K562 (cell line): ENCODE measurements at regions not wholly inside any gene's neighbourhood (a gene's known extent, or its start where the extent isn't known, plus 50 kb on each side); places are given as distances from the start of the nearest gene placed in this dataset.
A peak's percentile ranks its signal among the peaks of the same experiment; 100 is the strongest.

ENCODE experiments used
- ATAC-seq: fragments of 200-7000 bp; cut with Tn5 transposase; 3 replicates; pipeline ENCODE4 v1.9.1; 2020; ENCODE audit warnings: moderate library complexity
- BruUV-seq: library from RNA; stranded (reverse); fragments of 400-500 nt; replicated peaks from 2 replicates; lab custom pipeline; 2021; lab: Mats Ljungman, UMichigan
- CTCF ChIA-PET: fragments of 300-600 bp; formaldehyde crosslinking; extraction: SDS; loops from one replicate; lab custom pipeline; 2021; ENCODE audit warnings: low intra/inter-chr PET ratio; lab: Yijun Ruan, JAX
- POLR2A ChIA-PET: fragments of 300-600, 350-650 bp; sonication (Branson Sonifier 250); formaldehyde crosslinking; extraction: SDS; loops from one replicate; lab custom pipeline; 2021; ENCODE audit warnings: antibody characterized with exemption, inconsistent platforms; lab: Yijun Ruan, JAX
- DNase-seq, 4 experiments: peaks; one replicate each; pipeline versions ENCODE4 v3.0.0 to v3.0.0-alpha.2; 2011 to 2018; ENCODE audit warnings: low spot score in 3 of 4, mixed read lengths in 3 of 4; ENCODE audit errors: extremely low read depth in 1 of 4
- FAIRE-seq: peaks from 2 replicates; lab custom pipeline; 2011; peaks lifted over from hg19 to GRCh38; lab: Jason Lieb, UNC
- H2AFZ ChIP-seq: 2 replicates; pipeline ENCODE4 v1.6.0; 2011; ENCODE audit warnings: low read depth, low read length, control low read depth, inconsistent platforms
- H3K27ac ChIP-seq: fragments of 200-600 bp; 3 replicates; pipeline ENCODE4 v1.8.0; 2011; ENCODE audit warnings: low read depth, mild to moderate bottlenecking, control low read depth, inconsistent platforms, low read length, moderate library complexity, mixed read lengths; ENCODE audit errors: extremely low read depth
- H3K27me3 ChIP-seq, 2 experiments: fragments of 300-600 bp in 1 of 2; 2 replicates in 1 of 2; 3 replicates in 1 of 2; pipeline versions ENCODE4 v1.6.0 to v1.8.0; 2011; ENCODE audit warnings: inconsistent platforms in 2 of 2, low read length in 2 of 2, mild to moderate bottlenecking in 1 of 2, mixed read lengths in 1 of 2, moderate library complexity in 1 of 2; ENCODE audit not compliant: control insufficient read depth in 2 of 2, insufficient read depth in 2 of 2
- H3K36me3 ChIP-seq: fragments of 300-600 bp; 3 replicates; pipeline ENCODE4 v1.8.0; 2011; ENCODE audit warnings: mild to moderate bottlenecking, low read length, inconsistent platforms; ENCODE audit not compliant: control insufficient read depth, insufficient read depth
- H3K4me1 ChIP-seq, 2 experiments: fragments of 200-600 bp in 1 of 2; replicated peaks in 1 of 2; 2 replicates in 1 of 2; 3 replicates in 1 of 2; pipeline versions ENCODE4 v1.5.1 to v1.8.0; 2011; ENCODE audit warnings: inconsistent platforms in 2 of 2, low read length in 2 of 2, mild to moderate bottlenecking in 1 of 2, mixed read lengths in 1 of 2, moderate library complexity in 1 of 2; ENCODE audit not compliant: control insufficient read depth in 2 of 2, insufficient read depth in 2 of 2
- H3K4me2 ChIP-seq: 2 replicates; pipeline ENCODE4 v1.6.1; 2011; ENCODE audit warnings: low read length, control low read depth, inconsistent platforms, mixed read lengths; ENCODE audit not compliant: insufficient read depth
- H3K4me3 ChIP-seq: fragments of 200-600 bp; sonication (generic), shearing (Covaris generic); 2 replicates; pipeline ENCODE4 v1.5.1; 2016; ENCODE audit warnings: control low read depth, inconsistent platforms
- H3K79me2 ChIP-seq: fragments of 200-600 bp; 3 replicates; pipeline ENCODE4 v1.8.0; 2011; ENCODE audit warnings: low read length, inconsistent platforms; ENCODE audit not compliant: control insufficient read depth, insufficient read depth
- H3K9ac ChIP-seq, 2 experiments: 2 replicates each; pipeline versions ENCODE4 v1.6.0 to v1.6.1; 2011; ENCODE audit warnings: low read depth in 2 of 2, low read length in 2 of 2, control low read depth in 1 of 2, inconsistent platforms in 1 of 2, mild to moderate bottlenecking in 1 of 2, mixed read lengths in 1 of 2; ENCODE audit not compliant: insufficient read depth in 1 of 2
- H3K9me1 ChIP-seq: one replicate; pipeline ENCODE4 v1.6.0; 2011; ENCODE audit warnings: inconsistent platforms, mild to moderate bottlenecking, low read length, moderate library complexity; ENCODE audit not compliant: control insufficient read depth, insufficient read depth
- H3K9me3 ChIP-seq: replicated peaks from 2 replicates; pipeline ENCODE4 v1.5.1; 2011; ENCODE audit warnings: low read depth, low read length, inconsistent platforms; ENCODE audit not compliant: control insufficient read depth, insufficient read depth
- H4K20me1 ChIP-seq: replicated peaks from 2 replicates; pipeline ENCODE4 v1.6.1; 2011; ENCODE audit warnings: low read length, inconsistent platforms, mixed read lengths; ENCODE audit not compliant: control insufficient read depth, insufficient read depth
- MAFK ChIP-seq: IDR thresholded peaks from 2 replicates; pipeline ENCODE4 v1.6.1; 2011; ENCODE audit warnings: low read length, improper control_type of control experiment
- POU5F1 ChIP-seq: fragments of 150-350 bp; IDR thresholded peaks from 2 replicates; pipeline ENCODE4 v1.6.1; 2014; ENCODE audit warnings: borderline replicate concordance, low read length, low read depth, mild to moderate bottlenecking; ENCODE audit not compliant: partially characterized antibody
- SAFB ChIP-seq: fragments of 200-400 bp; formaldehyde crosslinking; IDR thresholded peaks from 2 replicates; pipeline ENCODE4 v1.6.1; 2017; ENCODE audit warnings: low read depth, low read length, borderline replicate concordance
- ZNF324 ChIP-seq: fragments of 250-450 bp; sonication (Bioruptor Pico); IDR thresholded peaks from 2 replicates; pipeline ENCODE4 v1.4.0; 2020; ENCODE audit warnings: mild to moderate bottlenecking
- WGBS: fragments of 100-300 bp; shearing (Covaris generic); methylation state at CpG from one replicate; pipeline ENCODE4 v1.1.6; 2016; ENCODE audit warnings: low coverage, mixed read lengths; ENCODE audit not compliant: insufficient coverage; ENCODE audit errors: missing lambda C conversion rate; 5-methylcytosine and 5-hydroxymethylcytosine counted together
- in situ Hi-C: fragments of 300-500 bp; cut with MboI; formaldehyde crosslinking; loops from 4 replicates; pipeline ENCODE4 v1.15.0; 2018; ENCODE audit warnings: inconsistent platforms, mixed read lengths
- intact Hi-C: fragments of 100-400 bp; cut with micrococcal nuclease; formaldehyde crosslinking; loops from 2 replicates; pipeline ENCODE4 v1.14.2; 2022
- TF ChIP-seq, protein P1 (sequence below), 3 experiments: IDR thresholded peaks in 2 of 3; conservative IDR thresholded peaks in 1 of 3; 2 replicates each; pipeline ENCODE4 v1.5.1; 2011 to 2012; ENCODE audit warnings: low read length in 3 of 3, mild to moderate bottlenecking in 3 of 3, control low read depth in 2 of 3, improper control_type of control experiment in 1 of 3, inconsistent platforms in 1 of 3, low read depth in 1 of 3, mixed read lengths in 1 of 3, moderate library complexity in 1 of 3; ENCODE audit not compliant: insufficient read depth in 2 of 3

DNA sequence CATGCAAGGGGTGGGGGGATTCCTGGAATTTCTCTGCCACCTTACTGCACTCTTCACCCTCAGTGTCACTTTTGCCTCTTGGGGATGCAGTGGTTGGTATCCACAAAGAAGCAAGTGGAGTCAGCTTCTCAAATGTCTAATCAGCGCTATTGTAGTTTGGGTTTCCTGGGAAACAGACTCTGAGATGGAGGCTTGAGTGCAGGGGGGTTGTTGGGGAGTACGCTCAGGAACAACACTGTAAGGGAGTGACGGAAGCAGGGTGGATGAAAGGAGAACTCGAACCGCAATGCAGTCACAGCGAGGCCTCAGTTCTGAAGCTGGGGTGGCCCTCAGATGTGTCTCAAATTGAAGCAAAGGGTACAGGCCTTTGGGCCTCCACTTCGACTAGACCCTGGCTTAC is 73.6 kb upstream of the EPC2 start:
- no peak overlapping the region for H3K9ac ChIP-seq
- 0% methylated on average over 7 of the region's 7 CpGs for WGBS
- FAIRE-seq: no peak
- BruUV-seq: no TSS peak
- no peak overlapping the region for H3K4me3 ChIP-seq
- in situ Hi-C loops (no loop called here), intact Hi-C loops (no loop called here)
- ChIA-PET CTCF (no interaction called here), POLR2A (no interaction called here)
- H4K20me1 ChIP-seq: peaks cover 10% of the 10 kb centered on the region; the same call in 1 of the 2 replicates
- H3K4me2 ChIP-seq: no peak overlapping the region
- H3K79me2 ChIP-seq: no peaks in the 10 kb centered on the region
- no peaks in the 10 kb centered on the region for H3K9me1 ChIP-seq
- TF ChIP-seq SAFB: no peak
- TF ChIP-seq MAFK: no peak
- TF ChIP-seq POU5F1: no peak
- TF ChIP-seq ZNF324 (CRISPR knock-in tag): no peak
- TF ChIP-seq, protein P1, sequence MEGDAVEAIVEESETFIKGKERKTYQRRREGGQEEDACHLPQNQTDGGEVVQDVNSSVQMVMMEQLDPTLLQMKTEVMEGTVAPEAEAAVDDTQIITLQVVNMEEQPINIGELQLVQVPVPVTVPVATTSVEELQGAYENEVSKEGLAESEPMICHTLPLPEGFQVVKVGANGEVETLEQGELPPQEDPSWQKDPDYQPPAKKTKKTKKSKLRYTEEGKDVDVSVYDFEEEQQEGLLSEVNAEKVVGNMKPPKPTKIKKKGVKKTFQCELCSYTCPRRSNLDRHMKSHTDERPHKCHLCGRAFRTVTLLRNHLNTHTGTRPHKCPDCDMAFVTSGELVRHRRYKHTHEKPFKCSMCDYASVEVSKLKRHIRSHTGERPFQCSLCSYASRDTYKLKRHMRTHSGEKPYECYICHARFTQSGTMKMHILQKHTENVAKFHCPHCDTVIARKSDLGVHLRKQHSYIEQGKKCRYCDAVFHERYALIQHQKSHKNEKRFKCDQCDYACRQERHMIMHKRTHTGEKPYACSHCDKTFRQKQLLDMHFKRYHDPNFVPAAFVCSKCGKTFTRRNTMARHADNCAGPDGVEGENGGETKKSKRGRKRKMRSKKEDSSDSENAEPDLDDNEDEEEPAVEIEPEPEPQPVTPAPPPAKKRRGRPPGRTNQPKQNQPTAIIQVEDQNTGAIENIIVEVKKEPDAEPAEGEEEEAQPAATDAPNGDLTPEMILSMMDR (IDR thresholded peaks at IDR 0.05 in 2 of 3, conservative IDR thresholded peaks at IDR 0.05 in 1 of 3; ENCODE audit: insufficient read depth in 2 of 3, low read depth in 1 of 3, low read length in 3 of 3): no peak
- no peaks in the 10 kb centered on the region for H3K9me3 ChIP-seq
- H3K4me1 ChIP-seq: no peaks in the 10 kb centered on the region
- no peak for DNase-seq
- peaks cover 25 to 55% of the 10 kb centered on the region in 2 experiments; a peak in 4 of 5 replicates for H3K27me3 ChIP-seq
- ATAC-seq: peak; percentile 22; the same call in 1 of the 3 replicates
- no peak overlapping the region for H3K27ac ChIP-seq
- H3K36me3 ChIP-seq: no peaks in the 10 kb centered on the region
- H2AFZ ChIP-seq: no peak overlapping the region
